ENCODE measurements at regions not wholly inside any gene's neighbourhood (a gene's known extent, or its start where the extent isn't known, plus 50 kb on each side); places are given as distances from the start of the nearest gene placed in this dataset.

GRCh38 chr7:8937204-8937603 lies 503.8 kb downstream of the NXPH1 start:
- DNase-seq (ENCODE audit: low spot score): no peak

GRCh38 chr7:8938044-8938805 lies 504.8 kb downstream of the NXPH1 start:
- no peak for DNase-seq (ENCODE audit: low spot score)

- DNase-seq (ENCODE audit: low spot score): no peak
These were observed 506.0 kb downstream of the NXPH1 start for GRCh38 chr7:8939446-8939845.

- no peak for DNase-seq (ENCODE audit: low spot score)
These were observed 530.3 kb downstream of the NXPH1 start for GRCh38 chr7:8963722-8964121.

- DNase-seq (ENCODE audit: low spot score): no peak
These were observed 531.8 kb downstream of the NXPH1 start for GRCh38 chr7:8965177-8965576.

GRCh38 chr7:8973601-8974000 lies 540.2 kb downstream of the NXPH1 start:
- DNase-seq (ENCODE audit: low spot score): no peak

GRCh38 chr7:8975681-8976080 lies 542.3 kb downstream of the NXPH1 start:
- DNase-seq (ENCODE audit: low spot score): no peak

GRCh38 chr7:8982338-8982992 lies 549.1 kb downstream of the NXPH1 start:
- DNase-seq (ENCODE audit: low spot score): no peak

- no peak for DNase-seq (ENCODE audit: low spot score)
These were observed 551.8 kb downstream of the NXPH1 start for GRCh38 chr7:8985255-8985654.

GRCh38 chr7:8988267-8988666 lies 554.9 kb downstream of the NXPH1 start:
- DNase-seq (ENCODE audit: low spot score): no peak

- no peak for DNase-seq (ENCODE audit: low spot score)
These were observed 557.8 kb downstream of the NXPH1 start for GRCh38 chr7:8991159-8991558.

GRCh38 chr7:8998762-8999161 lies 565.4 kb downstream of the NXPH1 start:
- no peak for DNase-seq (ENCODE audit: low spot score)

GRCh38 chr7:9013940-9014339 lies 580.5 kb downstream of the NXPH1 start:
- no peak for DNase-seq (ENCODE audit: low spot score)

GRCh38 chr7:9017286-9017685 lies 583.9 kb downstream of the NXPH1 start:
- no peak for DNase-seq (ENCODE audit: low spot score)

- no peak for DNase-seq (ENCODE audit: low spot score)
These were observed 589.0 kb downstream of the NXPH1 start for GRCh38 chr7:9022456-9022855.

- DNase-seq (ENCODE audit: low spot score): no peak
These were observed 590.4 kb downstream of the NXPH1 start for GRCh38 chr7:9023675-9024294.

GRCh38 chr7:9026121-9026520 lies 592.7 kb downstream of the NXPH1 start:
- DNase-seq (ENCODE audit: low spot score): peak; percentile 16

- no peak for DNase-seq (ENCODE audit: low spot score)
These were observed 594.6 kb downstream of the NXPH1 start for GRCh38 chr7:9028012-9028411.

- no peak for DNase-seq (ENCODE audit: low spot score)
These were observed 596.5 kb downstream of the NXPH1 start for GRCh38 chr7:9029681-9030530.

GRCh38 chr7:9030976-9031375 lies 597.6 kb downstream of the NXPH1 start:
- no peak for DNase-seq (ENCODE audit: low spot score)

- DNase-seq (ENCODE audit: low spot score): no peak
These were observed 598.0 kb downstream of the NXPH1 start for GRCh38 chr7:9031386-9031785.

GRCh38 chr7:9036080-9036479 lies 602.7 kb downstream of the NXPH1 start:
- DNase-seq (ENCODE audit: low spot score): no peak
